SH-SY5Y (cell line): ENCODE measurements at regions not wholly inside any gene's neighbourhood (a gene's known extent, or its start where the extent isn't known, plus 50 kb on each side); places are given as distances from the start of the nearest gene placed in this dataset.

Experiments used
- GATA2 ChIP-seq: IDR thresholded peaks from 2 replicates; pipeline ENCODE4 v1.6.1; 2011; ENCODE audit warnings: mild to moderate bottlenecking, low read depth, low read length
- GATA3 ChIP-seq: IDR thresholded peaks from 2 replicates; pipeline ENCODE4 v1.6.1; 2011; ENCODE audit warnings: low read depth, mild to moderate bottlenecking, low read length, moderate library complexity

DNA sequence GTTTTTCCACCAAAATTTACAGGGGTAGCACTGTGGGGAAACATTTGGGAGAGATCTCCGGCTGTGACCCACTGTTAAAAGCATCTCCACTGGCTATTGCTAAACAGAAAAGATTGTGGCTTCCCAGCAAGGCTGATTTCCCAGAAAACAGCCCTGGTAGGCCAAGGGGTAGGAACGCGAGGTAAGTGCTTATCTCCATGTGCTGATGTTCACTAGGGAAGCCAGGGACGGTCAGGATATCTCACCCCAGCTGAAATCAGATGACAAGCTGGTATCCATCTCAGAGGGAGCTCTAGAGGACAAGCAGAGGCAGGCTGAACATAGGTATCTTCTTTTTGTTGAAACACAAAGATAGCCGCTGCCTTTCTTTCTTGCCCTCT, 63.6 kb downstream of the MIS18A start:
- no peak for TF ChIP-seq GATA3
- TF ChIP-seq GATA2, result no peak
